IMR-90 (cell line): ENCODE measurements at regions not wholly inside any gene's neighbourhood (a gene's known extent, or its start where the extent isn't known, plus 50 kb on each side); places are given as distances from the start of the nearest gene placed in this dataset.

Experiments
- ATAC-seq: fragments of 200-7000 bp; cut with Tn5 transposase; 2 replicates; pipeline ENCODE4 v1.9.1; 2020; ENCODE audit warnings: low read depth, mild to moderate bottlenecking, moderate library complexity
- BruUV-seq: library from RNA; stranded (reverse); fragments of 400-500 nt; replicated peaks from 2 replicates; lab custom pipeline; 2021; lab: Mats Ljungman, UMichigan
- CTCF ChIA-PET: fragments of 300-600 bp; formaldehyde crosslinking; extraction: SDS; loops from one replicate; lab custom pipeline; 2021; ENCODE audit warnings: antibody characterized with exemption; lab: Yijun Ruan, JAX
- POLR2A ChIA-PET: fragments of 300-600 bp; sonication (Branson Sonifier 250); formaldehyde crosslinking; loops from one replicate; lab custom pipeline; 2022; ENCODE audit warnings: antibody characterized with exemption; ENCODE audit not compliant: unreplicated experiment; lab: Charles Lee
- DNase-seq: peaks from one replicate; pipeline ENCODE4 v3.0.0; 2013
- H2AFZ ChIP-seq: replicated peaks from 2 replicates; pipeline ENCODE3; 2013; ENCODE audit warnings: low read length, mild to moderate bottlenecking; ENCODE audit not compliant: poor library complexity
- H2AK5ac ChIP-seq: 2 replicates; pipeline ENCODE4 v1.6.1; 2013; ENCODE audit warnings: low read depth, low read length, inconsistent platforms
- H2AK9ac ChIP-seq: replicated peaks from 2 replicates; pipeline ENCODE3; 2013; ENCODE audit warnings: mild to moderate bottlenecking, low read depth, low read length, moderate library complexity; ENCODE audit not compliant: poor library complexity
- H2BK120ac ChIP-seq: 2 replicates; pipeline ENCODE4 v1.6.1; 2013; ENCODE audit warnings: low read depth, low read length, inconsistent platforms
- H2BK15ac ChIP-seq: 3 replicates; pipeline ENCODE4 v1.6.1; 2013; ENCODE audit warnings: low read depth, low read length, inconsistent platforms
- H2BK20ac ChIP-seq: 2 replicates; pipeline ENCODE4 v1.6.1; 2013; ENCODE audit warnings: low read depth, mild to moderate bottlenecking, inconsistent platforms, low read length, moderate library complexity
- H2BK5ac ChIP-seq: 2 replicates; pipeline ENCODE4 v1.6.1; 2013; ENCODE audit warnings: mild to moderate bottlenecking, low read depth, low read length, inconsistent platforms; ENCODE audit not compliant: poor library complexity, severe bottlenecking
- H3K14ac ChIP-seq: replicated peaks from 2 replicates; pipeline ENCODE4 v1.6.1; 2013; ENCODE audit warnings: low read depth, low read length, inconsistent platforms
- H3K18ac ChIP-seq: 2 replicates; pipeline ENCODE4 v1.6.1; 2013; ENCODE audit warnings: low read depth, low read length, control low read depth
- H3K23ac ChIP-seq: 2 replicates; pipeline ENCODE4 v1.6.1; 2013; ENCODE audit warnings: low read depth, low read length, inconsistent platforms
- H3K27ac ChIP-seq: 2 replicates; pipeline ENCODE4 v1.5.1; 2013; ENCODE audit warnings: mild to moderate bottlenecking, control low read depth, low read length; ENCODE audit not compliant: insufficient read depth
- H3K27me3 ChIP-seq: 2 replicates; pipeline ENCODE4 v1.6.1; 2013; ENCODE audit warnings: low read length; ENCODE audit not compliant: control insufficient read depth, insufficient read depth
- H3K36me3 ChIP-seq: 2 replicates; pipeline ENCODE4 v1.6.1; 2013; ENCODE audit warnings: low read length, mixed read lengths; ENCODE audit not compliant: control insufficient read depth, insufficient read depth
- H3K4ac ChIP-seq: 2 replicates; pipeline ENCODE4 v1.6.1; 2013; ENCODE audit warnings: low read depth, low read length, inconsistent platforms
- H3K4me1 ChIP-seq: 2 replicates; pipeline ENCODE4 v1.6.1; 2013; ENCODE audit warnings: low read length, mixed read lengths; ENCODE audit not compliant: control insufficient read depth, insufficient read depth
- H3K4me2 ChIP-seq: 2 replicates; pipeline ENCODE4 v1.6.1; 2013; ENCODE audit warnings: low read depth, mild to moderate bottlenecking, control low read depth, low read length, moderate library complexity
- H3K4me3 ChIP-seq: 2 replicates; pipeline ENCODE4 v1.5.1; 2013; ENCODE audit warnings: low read depth, mild to moderate bottlenecking, control low read depth, low read length, moderate library complexity; ENCODE audit not compliant: insufficient read depth
- H3K56ac ChIP-seq: 2 replicates; pipeline ENCODE4 v1.6.1; 2013; ENCODE audit warnings: low read length, inconsistent platforms; ENCODE audit not compliant: insufficient read depth; ENCODE audit errors: extremely low read depth
- H3K79me1 ChIP-seq, 2 experiments: 2 replicates each; pipeline ENCODE4 v1.6.1; 2013; ENCODE audit warnings: low read length in 2 of 2, inconsistent platforms in 1 of 2, low read depth in 1 of 2
- H3K9ac ChIP-seq: 2 replicates; pipeline ENCODE4 v1.6.1; 2013; ENCODE audit warnings: low read depth, low read length, control low read depth
- H3K9me1 ChIP-seq: 2 replicates; pipeline ENCODE4 v1.6.1; 2013; ENCODE audit warnings: low read length, inconsistent platforms; ENCODE audit not compliant: insufficient read depth
- H3K9me3 ChIP-seq: 2 replicates; pipeline ENCODE4 v1.6.1; 2013; ENCODE audit warnings: low read length; ENCODE audit not compliant: control insufficient read depth, insufficient read depth
- H4K20me1 ChIP-seq: 2 replicates; pipeline ENCODE4 v1.6.1; 2013; ENCODE audit warnings: low read length, inconsistent platforms; ENCODE audit not compliant: insufficient read depth
- H4K5ac ChIP-seq: 2 replicates; pipeline ENCODE4 v1.6.1; 2013; ENCODE audit warnings: mild to moderate bottlenecking, low read depth, low read length, control low read depth
- H4K8ac ChIP-seq, 2 experiments: 2 replicates each; pipeline ENCODE4 v1.6.1; 2013; ENCODE audit warnings: low read depth in 2 of 2, low read length in 2 of 2, control low read depth in 1 of 2, inconsistent platforms in 1 of 2
- H4K91ac ChIP-seq: 2 replicates; pipeline ENCODE4 v1.6.1; 2013; ENCODE audit warnings: low read depth, low read length, inconsistent platforms; ENCODE audit not compliant: insufficient read depth
- CHD1 ChIP-seq: IDR thresholded peaks from 2 replicates; pipeline ENCODE4 v1.6.1; 2012; ENCODE audit warnings: low read depth, low read length, improper control_type of control experiment
- FOS ChIP-seq: fragments of 150-350 bp; IDR thresholded peaks from 2 replicates; pipeline ENCODE4 v1.6.1; 2016; ENCODE audit warnings: low read depth, low read length
- RAD21 ChIP-seq: IDR thresholded peaks from 2 replicates; pipeline ENCODE4 v1.6.1; 2012; ENCODE audit warnings: low read length, improper control_type of control experiment
- WGBS, 2 experiments: methylation state at CpG; one replicate each; pipeline versions ENCODE4 v1.1.5 to v1.1.7; 2013; ENCODE audit warnings: missing lambda C conversion rate in 2 of 2; ENCODE audit not compliant: insufficient read length in 1 of 2; ENCODE audit errors: extremely low coverage in 2 of 2; 5-methylcytosine and 5-hydroxymethylcytosine counted together
- dilution Hi-C: fragments of 300-500 bp; cut with HindIII; formaldehyde crosslinking; loops from one replicate; pipeline ENCODE4 v1.14.3; 2018; ENCODE audit warnings: low sequenced_read_pairs; ENCODE audit not compliant: unreplicated experiment
- in situ Hi-C: fragments of 300-500 bp; cut with MboI; formaldehyde crosslinking; loops from 3 replicates; pipeline ENCODE4 v1.14.3; 2019; ENCODE audit warnings: low sequenced_read_pairs, inconsistent platforms, mixed read lengths
- intact Hi-C: fragments of 100-400 bp; cut with micrococcal nuclease; formaldehyde crosslinking; loops from 2 replicates; pipeline ENCODE4 v1.10.0; 2022

GRCh38 chr13:48761256-48761655, 107.5 kb downstream of the CYSLTR2 start:
- TF ChIP-seq CHD1 = no peak
- peak; percentile 41; the same call in 1 of the 2 replicates for TF ChIP-seq FOS
- no peak for TF ChIP-seq RAD21
- Histone ChIP-seq H2BK15ac (no peak overlapping the region), H3K4me3 (no peak overlapping the region), H2AK9ac (no peak overlapping the region), H3K14ac (no peak overlapping the region), H2AK5ac (no peak overlapping the region), H3K4me1 (no peaks in the 10 kb centered on the region; the same call in 1 of the 2 replicates), H4K91ac (no peak overlapping the region), H4K8ac (no peak overlapping the region), H2BK5ac (no peak overlapping the region), H3K36me3 (no peaks in the 10 kb centered on the region), H3K79me1 (no peaks in the 10 kb centered on the region), H3K4me2 (no peak overlapping the region), H3K23ac (no peak overlapping the region), H2BK120ac (no peak overlapping the region), H3K4ac (no peak overlapping the region), H3K56ac (no peak overlapping the region), H3K9me1 (no peaks in the 10 kb centered on the region), H2BK20ac (no peak overlapping the region), H4K5ac (no peak overlapping the region), H3K9ac (no peak overlapping the region), H3K9me3 (peaks cover 3% of the 10 kb centered on the region; the same call in 1 of the 2 replicates), H3K27ac (no peak overlapping the region), H4K20me1 (no peaks in the 10 kb centered on the region), H3K18ac (no peak overlapping the region), H2AFZ (no peak overlapping the region), H3K27me3 (no peaks in the 10 kb centered on the region)
- no TSS peak for BruUV-seq
- WGBS, 2 experiments = no CpG with 5 or more reads among the region's 2 CpGs
- peak; percentile 77 for ATAC-seq
- peak; percentile 58 for DNase-seq
- ChIA-PET CTCF (interaction anchor here (0.8 kb wide), 1 partner anchor 12 kb away, joined by 3 read pairs; no protein-coding TSS in a partner anchor), POLR2A (no interaction called here)
- dilution Hi-C loops (no loop called here), intact Hi-C loops (loop anchor here (10.0 kb wide), 1 partner anchor 526 kb away; the partner anchor contains the start of gene ITM2B), in situ Hi-C loops (loop anchor here (10.0 kb wide), 1 partner anchor 426 kb away; no protein-coding TSS in a partner anchor)
